ENCODE measurements at regions not wholly inside any gene's neighbourhood (a gene's known extent, or its start where the extent isn't known, plus 50 kb on each side); places are given as distances from the start of the nearest gene placed in this dataset.

DNA sequence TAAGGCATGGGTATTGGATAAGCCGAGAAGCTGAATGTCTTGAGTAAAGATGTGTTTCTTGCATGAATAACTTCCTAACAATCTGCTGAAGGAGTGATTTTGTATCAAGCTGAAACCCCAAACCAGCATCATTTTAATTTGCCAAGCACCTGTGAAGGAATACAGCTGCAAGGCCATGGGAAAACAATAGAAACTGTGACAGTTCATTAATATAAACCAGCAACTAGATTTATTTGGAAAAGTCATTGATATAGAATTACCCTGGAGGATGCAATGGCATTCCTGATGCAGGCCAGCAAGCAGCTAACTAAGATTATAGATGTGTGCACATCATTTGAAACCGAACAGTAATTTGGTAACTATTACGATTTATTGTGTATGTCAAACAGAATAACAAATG is 155.7 kb upstream of the TCF4 start (continued):
- TF ChIP-seq, protein P1, sequence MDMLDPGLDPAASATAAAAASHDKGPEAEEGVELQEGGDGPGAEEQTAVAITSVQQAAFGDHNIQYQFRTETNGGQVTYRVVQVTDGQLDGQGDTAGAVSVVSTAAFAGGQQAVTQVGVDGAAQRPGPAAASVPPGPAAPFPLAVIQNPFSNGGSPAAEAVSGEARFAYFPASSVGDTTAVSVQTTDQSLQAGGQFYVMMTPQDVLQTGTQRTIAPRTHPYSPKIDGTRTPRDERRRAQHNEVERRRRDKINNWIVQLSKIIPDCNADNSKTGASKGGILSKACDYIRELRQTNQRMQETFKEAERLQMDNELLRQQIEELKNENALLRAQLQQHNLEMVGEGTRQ (CRISPR knock-in tag; IDR thresholded peaks at IDR 0.05), result no peak
- TF ChIP-seq SAFB (IDR thresholded peaks at IDR 0.05; ENCODE audit: borderline replicate concordance, low read depth, low read length), result no peak
- no peak for TF ChIP-seq CEBPG (CRISPR knock-in tag; IDR thresholded peaks at IDR 0.05)
- TF ChIP-seq CEBPG (tag; conservative IDR thresholded peaks at IDR 0.05 in 1 of 2, IDR thresholded peaks at IDR 0.05 in 1 of 2), result no peak
- TF ChIP-seq ZNF785 (CRISPR knock-in tag; IDR thresholded peaks at IDR 0.05), result no peak
- no peak for TF ChIP-seq ZNF717 (CRISPR knock-in tag; IDR thresholded peaks at IDR 0.05)
- TF ChIP-seq YY1 (IDR thresholded peaks at IDR 0.05; ENCODE audit: borderline replicate concordance in 1 of 3, control insufficient read depth in 1 of 3, extremely low read depth in 1 of 3, insufficient read depth in 3 of 3, insufficient read length in 1 of 3, insufficient replicate concordance in 2 of 3, low read depth in 1 of 3, low read length in 2 of 3), result no peak
- TF ChIP-seq CREBBP (IDR thresholded peaks at IDR 0.05; ENCODE audit: low read depth, low read length), result no peak
- no peak for TF ChIP-seq ZNF583 (CRISPR knock-in tag; IDR thresholded peaks at IDR 0.05)

DNA sequence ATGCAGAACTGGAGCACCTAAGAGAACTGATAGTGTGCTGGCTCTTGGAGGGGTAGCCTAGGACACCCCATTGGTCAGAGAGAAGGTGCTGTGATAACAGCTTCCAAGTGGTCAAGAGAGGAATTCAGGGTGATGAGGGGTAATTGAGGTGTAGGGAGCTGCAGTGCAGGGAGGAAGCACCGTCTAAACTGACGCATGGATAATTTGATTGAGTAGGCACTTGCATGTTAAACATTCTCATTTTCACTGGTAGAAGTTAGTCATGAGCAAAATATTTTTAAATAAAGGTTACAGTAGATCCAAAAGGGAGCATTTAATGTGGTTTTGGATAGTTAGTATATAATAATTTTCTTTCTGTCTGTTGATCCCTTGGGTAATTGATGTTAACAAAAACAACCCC is 155.1 kb upstream of the TCF4 start:
- Histone ChIP-seq H3K79me2 (ENCODE audit: control insufficient read depth, insufficient read depth, low read length) (no peaks in the 10 kb centered on the region), H3K9ac (ENCODE audit: insufficient read depth in 1 of 2, low read depth in 2 of 2, low read length in 2 of 2) (no peak overlapping the region), H3K36me3 (ENCODE audit: control insufficient read depth, insufficient read depth, low read length) (no peaks in the 10 kb centered on the region), H3K27ac (ENCODE audit: extremely low read depth, low read depth, low read length) (no peak overlapping the region), H3K4me1 (replicated peaks in 1 of 2; ENCODE audit: control insufficient read depth in 2 of 2, insufficient read depth in 2 of 2, low read length in 2 of 2) (peaks cover 10 to 23% of the 10 kb centered on the region in 2 experiments; a peak in 3 of 5 replicates), H3K4me2 (ENCODE audit: insufficient read depth, low read length) (no peak overlapping the region), H3K9me3 (replicated peaks; ENCODE audit: control insufficient read depth, insufficient read depth, low read depth, low read length) (no peaks in the 10 kb centered on the region), H3K27me3 (ENCODE audit: control insufficient read depth in 2 of 2, insufficient read depth in 2 of 2, low read length in 2 of 2) (no peaks in the 10 kb centered on the region), H3K9me1 (ENCODE audit: control insufficient read depth, insufficient read depth, low read length) (no peaks in the 10 kb centered on the region), H4K20me1 (replicated peaks; ENCODE audit: control insufficient read depth, insufficient read depth, low read length) (no peaks in the 10 kb centered on the region), H2AFZ (ENCODE audit: low read depth, low read length) (no peak overlapping the region), H3K4me3 (no peak overlapping the region)
- FAIRE-seq (no peak), ATAC-seq (no peak), DNase-seq (ENCODE audit: extremely low read depth in 1 of 4, low spot score in 3 of 4) (no peak)
- WGBS (ENCODE audit: insufficient coverage, low coverage, missing lambda C conversion rate), result 69% methylated on average over 2 of the region's 2 CpGs
- ChIA-PET CTCF (ENCODE audit: low intra/inter-chr PET ratio) (no interaction called here), POLR2A (no interaction called here)
- BruUV-seq (replicated peaks), result no TSS peak
- in situ Hi-C loops (cut with MboI) (no loop called here), intact Hi-C loops (cut with micrococcal nuclease) (no loop called here)
- TF ChIP-seq ZBTB17 (CRISPR knock-in tag; IDR thresholded peaks at IDR 0.05) (no peak), ZNF212 (CRISPR knock-in tag; IDR thresholded peaks at IDR 0.05) (no peak), NONO (IDR thresholded peaks at IDR 0.05; ENCODE audit: low read depth in 2 of 2, low read length in 1 of 2) (no peak), ZNF507 (tag; conservative IDR thresholded peaks at IDR 0.05) (no peak), ZNF134 (CRISPR knock-in tag; conservative IDR thresholded peaks at IDR 0.05) (no peak), BRCA1 (IDR thresholded peaks at IDR 0.05) (no peak), BRCA1 (CRISPR knock-in tag; IDR thresholded peaks at IDR 0.05) (no peak), CBFA2T2 (conservative IDR thresholded peaks at IDR 0.05) (no peak), MAFK (IDR thresholded peaks at IDR 0.05; ENCODE audit: low read length) (no peak), CHCHD3 (CRISPR knock-in tag; IDR thresholded peaks at IDR 0.05) (no peak), RBM39 (optimal IDR thresholded peaks at IDR 0.05; ENCODE audit: low read depth, low read length) (no peak), DPF2 (IDR thresholded peaks at IDR 0.05) (no peak), STAT5A (IDR thresholded peaks at IDR 0.05; ENCODE audit: borderline replicate concordance, low read length) (no peak), ZNF785 (CRISPR knock-in tag; IDR thresholded peaks at IDR 0.05) (no peak)
- TF ChIP-seq, protein P2, sequence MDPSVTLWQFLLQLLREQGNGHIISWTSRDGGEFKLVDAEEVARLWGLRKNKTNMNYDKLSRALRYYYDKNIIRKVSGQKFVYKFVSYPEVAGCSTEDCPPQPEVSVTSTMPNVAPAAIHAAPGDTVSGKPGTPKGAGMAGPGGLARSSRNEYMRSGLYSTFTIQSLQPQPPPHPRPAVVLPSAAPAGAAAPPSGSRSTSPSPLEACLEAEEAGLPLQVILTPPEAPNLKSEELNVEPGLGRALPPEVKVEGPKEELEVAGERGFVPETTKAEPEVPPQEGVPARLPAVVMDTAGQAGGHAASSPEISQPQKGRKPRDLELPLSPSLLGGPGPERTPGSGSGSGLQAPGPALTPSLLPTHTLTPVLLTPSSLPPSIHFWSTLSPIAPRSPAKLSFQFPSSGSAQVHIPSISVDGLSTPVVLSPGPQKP (CRISPR knock-in tag; IDR thresholded peaks at IDR 0.05), result no peak
